Muscle layer of duodenum (tissue), 2 donors: ENCODE measurements at regions not wholly inside any gene's neighbourhood (a gene's known extent, or its start where the extent isn't known, plus 50 kb on each side); places are given as distances from the start of the nearest gene placed in this dataset.
A peak's percentile ranks its signal among the peaks of the same experiment; 100 is the strongest.
"Not testable (repeated sequence)": the region's sequence is repeated elsewhere in the genome, so short reads cannot be mapped to it uniquely, and the experiment has no call there.

ENCODE experiments used
- H3K27ac ChIP-seq: one replicate; pipeline ENCODE4 v1.7.0; 2013; ENCODE audit warnings: mild to moderate bottlenecking, low read length
- H3K27me3 ChIP-seq: one replicate; pipeline ENCODE4 v1.7.0; 2013; ENCODE audit warnings: low read depth, mild to moderate bottlenecking, control low read depth, low read length
- H3K36me3 ChIP-seq, 2 donors: one replicate each; pipeline ENCODE4 v1.7.0; 2013; ENCODE audit warnings: low read length in 2 of 2, control low read depth in 1 of 2, mild to moderate bottlenecking in 1 of 2; ENCODE audit not compliant: insufficient read depth in 2 of 2, control insufficient read depth in 1 of 2
- H3K4me1 ChIP-seq, 2 donors: one replicate each; pipeline ENCODE4 v1.7.0; 2013; ENCODE audit warnings: low read length in 2 of 2, mild to moderate bottlenecking in 2 of 2, control low read depth in 1 of 2, moderate library complexity in 1 of 2; ENCODE audit not compliant: insufficient read depth in 2 of 2, control insufficient read depth in 1 of 2
- H3K4me3 ChIP-seq, 2 donors: one replicate each; pipeline ENCODE4 v1.7.0; 2013; ENCODE audit warnings: low read length in 2 of 2, low read depth in 1 of 2, mild to moderate bottlenecking in 1 of 2
- H3K9me3 ChIP-seq, 2 donors: one replicate each; pipeline ENCODE4 v1.7.0; 2013; ENCODE audit warnings: low read length in 2 of 2, control low read depth in 1 of 2, mild to moderate bottlenecking in 1 of 2; ENCODE audit not compliant: control insufficient read depth in 1 of 2
- donor health status: healthy.

- H3K36me3 ChIP-seq: no peaks in the 10 kb centered on the region
- H3K9me3 ChIP-seq: peaks cover 5 to 29% of the 10 kb centered on the region in 2 donors
- no peak overlapping the region for H3K27ac ChIP-seq
- no peaks in the 10 kb centered on the region for H3K27me3 ChIP-seq
- H3K4me3 ChIP-seq: peak overlapping the region in 1 of 2 donors; percentile 1
- no peaks in the 10 kb centered on the region for H3K4me1 ChIP-seq
These were observed 753.6 kb upstream of the TPTE start for GRCh38 chr21:9767592-9768375.

- H3K9me3 ChIP-seq: peaks cover 5 to 24% of the 10 kb centered on the region in 2 donors
These were observed 752.8 kb upstream of the TPTE start for GRCh38 chr21:9768376-9769130.

GRCh38 chr21:9769131-9769498, 752.3 kb upstream of the TPTE start:
- peaks cover 5 to 21% of the 10 kb centered on the region in 2 donors for H3K9me3 ChIP-seq
- not testable (repeated sequence) for H3K36me3 ChIP-seq, H3K4me3 ChIP-seq, H3K27me3 ChIP-seq, H3K27ac ChIP-seq, H3K4me1 ChIP-seq

More at GRCh38 chr21:9768376-9769130, 752.8 kb upstream of the TPTE start:
- H3K4me3 ChIP-seq: peak overlapping the region in 1 of 2 donors; percentile 1
- H3K4me1 ChIP-seq, H3K36me3 ChIP-seq, H3K27ac ChIP-seq, H3K27me3 ChIP-seq: not testable (repeated sequence)

GRCh38 chr21:9769718-9770690, 751.4 kb upstream of the TPTE start:
- H3K36me3 ChIP-seq, H3K4me1 ChIP-seq, H3K27me3 ChIP-seq, H3K27ac ChIP-seq, H3K4me3 ChIP-seq: not testable (repeated sequence)
- H3K9me3 ChIP-seq: peaks cover 5 to 18% of the 10 kb centered on the region in 2 donors

DNA sequence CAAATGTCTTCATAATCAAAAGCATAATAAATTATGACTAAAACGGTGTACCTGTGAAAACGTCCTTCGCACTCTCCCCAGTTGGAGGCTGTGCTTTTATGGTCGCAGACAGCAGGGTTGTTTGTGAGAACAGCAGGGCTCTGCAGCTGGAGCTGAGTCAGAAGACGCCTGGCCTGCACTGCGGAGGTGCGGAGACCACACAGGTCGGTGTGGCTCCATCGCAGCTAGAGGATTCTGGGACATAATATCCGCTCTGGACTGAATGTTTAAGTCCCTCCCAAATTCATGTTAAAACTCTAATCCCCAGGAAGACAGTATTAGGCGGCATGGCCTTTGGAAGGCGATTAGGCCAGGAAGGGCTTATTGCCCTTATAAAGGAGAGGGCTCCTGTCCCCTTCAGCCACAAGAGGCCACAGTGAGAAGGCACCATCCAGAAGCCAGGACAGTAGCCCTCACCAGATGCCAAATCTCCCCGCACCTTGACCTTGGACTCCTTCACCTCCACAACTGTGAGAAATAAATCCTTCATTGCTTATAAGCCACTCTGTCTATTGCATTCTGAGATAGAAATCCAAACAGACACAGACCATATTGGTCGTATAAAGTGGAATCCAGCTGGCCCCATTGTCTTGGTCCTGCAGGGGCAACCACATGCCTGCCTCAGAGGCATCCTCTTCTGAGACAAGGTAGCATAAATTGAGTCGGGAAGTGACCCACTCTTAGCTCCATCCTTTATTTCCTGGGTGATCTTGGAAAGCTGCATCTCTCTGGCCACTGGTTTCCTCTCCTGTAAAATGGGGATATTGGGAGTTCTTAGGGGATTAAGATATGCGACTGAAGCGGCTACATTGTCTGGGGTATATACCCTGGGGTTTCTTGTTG, 749.7 kb upstream of the TPTE start:
- not testable (repeated sequence) for H3K27ac ChIP-seq, H3K36me3 ChIP-seq, H3K27me3 ChIP-seq, H3K4me3 ChIP-seq, H3K4me1 ChIP-seq
- peaks cover 5 to 18% of the 10 kb centered on the region in 2 donors for H3K9me3 ChIP-seq

DNA sequence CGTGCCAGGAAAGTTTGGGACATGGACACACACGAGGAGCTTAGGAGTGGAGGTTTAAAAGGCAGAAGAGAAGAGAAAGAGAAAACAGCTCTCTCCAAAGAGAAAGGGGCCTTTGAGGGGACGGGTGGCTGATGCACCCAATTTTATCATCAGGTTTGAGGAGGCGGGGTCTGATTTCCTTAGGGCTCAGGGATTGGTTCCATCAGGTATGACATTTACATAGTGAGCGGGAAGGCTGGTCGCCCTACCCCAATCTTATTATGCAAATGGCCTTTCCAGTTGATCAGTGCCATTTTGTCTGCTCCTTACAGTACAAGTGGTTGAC, 749.1 kb upstream of the TPTE start:
- no peak overlapping the region for H3K27ac ChIP-seq
- H3K36me3 ChIP-seq: no peaks in the 10 kb centered on the region
- no peaks in the 10 kb centered on the region for H3K4me1 ChIP-seq
- H3K9me3 ChIP-seq: peaks cover 5 to 16% of the 10 kb centered on the region in 2 donors
- no peaks in the 10 kb centered on the region for H3K27me3 ChIP-seq
- no peak overlapping the region for H3K4me3 ChIP-seq

DNA sequence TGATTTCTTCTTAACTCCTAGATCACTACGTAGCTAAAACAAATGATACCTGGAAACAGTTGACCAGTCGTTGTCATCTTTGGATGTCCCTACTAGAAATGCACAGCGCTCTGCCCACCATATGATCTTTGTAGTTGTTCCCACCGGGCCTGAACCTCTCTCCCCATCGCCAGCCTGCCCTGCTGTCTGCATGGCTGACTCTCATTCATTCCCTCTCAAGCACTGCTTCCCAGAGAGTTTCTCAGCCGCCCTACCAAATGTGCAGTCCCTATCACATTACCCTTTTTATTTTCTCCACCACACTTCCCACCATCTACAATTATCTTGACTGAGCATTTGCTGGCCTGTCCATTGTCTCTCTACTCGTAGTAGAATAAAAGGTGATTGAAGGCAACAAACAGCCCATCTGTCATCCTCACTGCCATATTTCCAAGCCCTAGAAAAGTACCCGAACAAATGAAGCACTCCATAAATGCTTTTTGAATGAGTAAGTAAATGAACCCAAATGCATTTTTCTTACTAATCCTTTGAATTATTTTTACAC, 748.4 kb upstream of the TPTE start:
- not testable (repeated sequence) for H3K36me3 ChIP-seq, H3K4me1 ChIP-seq, H3K27me3 ChIP-seq, H3K4me3 ChIP-seq, H3K27ac ChIP-seq, H3K9me3 ChIP-seq

DNA sequence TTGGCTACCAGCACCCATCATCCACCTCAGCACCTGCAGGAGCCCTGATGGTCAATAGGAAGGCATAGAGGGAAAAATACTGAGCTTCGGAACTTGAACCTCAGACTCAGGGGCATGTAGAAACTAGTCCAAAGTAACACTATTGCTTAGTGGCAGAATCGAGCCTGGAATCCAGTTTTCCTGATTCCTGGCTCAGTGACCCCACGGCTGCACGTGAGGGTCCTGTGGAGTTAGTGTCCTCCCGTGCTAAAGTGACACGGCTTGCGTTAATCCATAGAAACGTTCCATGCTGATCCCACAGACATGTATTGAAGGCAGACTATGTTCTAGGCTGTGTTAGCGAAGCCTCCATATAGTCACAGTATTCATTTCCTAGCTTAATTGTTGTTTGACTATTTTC, 747.0 kb upstream of the TPTE start:
- peaks cover 0 to 7% of the 10 kb centered on the region in 2 donors for H3K9me3 ChIP-seq
- no peaks in the 10 kb centered on the region for H3K4me1 ChIP-seq
- H3K36me3 ChIP-seq: no peaks in the 10 kb centered on the region
- no peak overlapping the region for H3K27ac ChIP-seq
- no peak overlapping the region for H3K4me3 ChIP-seq
- H3K27me3 ChIP-seq: no peaks in the 10 kb centered on the region

- H3K4me3 ChIP-seq, H3K36me3 ChIP-seq, H3K27me3 ChIP-seq, H3K4me1 ChIP-seq, H3K27ac ChIP-seq, H3K9me3 ChIP-seq: not testable (repeated sequence)
These were observed 746.3 kb upstream of the TPTE start for GRCh38 chr21:9774901-9775593.

DNA sequence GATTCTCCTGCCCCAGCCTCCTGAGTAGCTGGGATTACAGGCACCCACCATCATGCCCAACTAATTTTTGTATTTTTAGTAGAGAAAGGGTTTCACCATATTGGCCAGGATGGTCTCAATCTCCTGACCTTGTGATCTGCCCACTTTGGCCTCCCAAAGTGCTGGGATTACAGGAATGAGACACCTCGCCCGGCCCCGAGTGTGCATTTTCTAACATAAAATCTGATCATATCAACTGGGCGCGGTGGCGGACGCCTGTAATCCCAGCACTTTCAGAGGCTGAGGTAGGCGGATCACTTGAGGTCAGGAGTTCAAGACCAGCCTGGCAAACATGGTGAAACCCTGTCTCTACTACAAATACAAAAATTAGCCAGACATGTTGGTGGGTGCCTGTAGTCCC, 745.5 kb upstream of the TPTE start:
- not testable (repeated sequence) for H3K9me3 ChIP-seq

More for the DNA sequence above, 745.5 kb upstream of the TPTE start:
- not testable (repeated sequence) for H3K4me3 ChIP-seq, H3K4me1 ChIP-seq, H3K36me3 ChIP-seq, H3K27ac ChIP-seq, H3K27me3 ChIP-seq
